ENCODE measurements at regions not wholly inside any gene's neighbourhood (a gene's known extent, or its start where the extent isn't known, plus 50 kb on each side); places are given as distances from the start of the nearest gene placed in this dataset.
A peak's percentile ranks its signal among the peaks of the same experiment; 100 is the strongest.

DNA sequence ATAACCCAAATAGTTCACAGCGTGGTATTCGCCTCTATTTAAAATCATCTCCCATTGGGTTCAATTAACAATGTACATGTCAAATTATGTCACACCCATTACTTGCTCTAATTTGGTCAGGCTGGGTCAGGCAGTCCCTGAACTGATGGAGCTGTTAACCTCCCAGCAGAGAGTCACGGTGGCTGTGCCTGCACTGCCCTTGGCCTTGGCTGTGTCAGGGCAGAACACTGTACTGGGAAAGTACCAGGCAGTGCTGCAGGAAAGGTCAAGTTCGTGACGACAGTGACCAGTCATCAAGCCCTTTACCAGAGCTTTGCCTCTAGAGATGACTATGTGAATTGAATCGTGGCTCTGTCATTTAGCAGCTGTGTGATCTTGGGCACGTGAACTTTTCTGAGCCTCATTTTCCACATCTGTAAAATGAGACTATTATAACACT lies 100.0 kb downstream of the ARF6 start:
- Histone ChIP-seq H3K27ac (peak overlapping the region in 4 of 21 experiments; percentile 7 to 33 (median 20)), H3K4me3 (no peak overlapping the region)

DNA sequence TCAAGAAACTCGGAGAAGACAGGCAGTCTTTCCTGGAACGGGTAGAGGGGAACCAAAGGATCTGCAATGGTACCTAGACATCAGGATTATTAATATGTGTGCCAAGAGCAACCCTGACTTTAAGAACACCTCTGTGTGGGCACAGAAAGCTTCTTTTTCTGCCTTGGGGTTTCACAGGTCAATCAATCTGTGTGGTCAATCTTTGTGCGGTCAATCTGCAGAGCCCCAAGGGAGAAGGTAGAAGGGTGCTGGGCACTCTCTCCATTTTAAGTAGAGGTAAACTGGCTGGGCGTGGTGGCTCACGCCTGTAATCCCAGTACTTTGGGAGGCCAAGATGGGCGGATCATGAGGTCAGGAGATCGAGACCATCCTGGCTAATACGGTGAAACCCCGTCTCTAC lies 100.7 kb downstream of the ARF6 start:
- Histone ChIP-seq H3K4me3 (no peak overlapping the region), H3K27ac (no peak overlapping the region)

DNA sequence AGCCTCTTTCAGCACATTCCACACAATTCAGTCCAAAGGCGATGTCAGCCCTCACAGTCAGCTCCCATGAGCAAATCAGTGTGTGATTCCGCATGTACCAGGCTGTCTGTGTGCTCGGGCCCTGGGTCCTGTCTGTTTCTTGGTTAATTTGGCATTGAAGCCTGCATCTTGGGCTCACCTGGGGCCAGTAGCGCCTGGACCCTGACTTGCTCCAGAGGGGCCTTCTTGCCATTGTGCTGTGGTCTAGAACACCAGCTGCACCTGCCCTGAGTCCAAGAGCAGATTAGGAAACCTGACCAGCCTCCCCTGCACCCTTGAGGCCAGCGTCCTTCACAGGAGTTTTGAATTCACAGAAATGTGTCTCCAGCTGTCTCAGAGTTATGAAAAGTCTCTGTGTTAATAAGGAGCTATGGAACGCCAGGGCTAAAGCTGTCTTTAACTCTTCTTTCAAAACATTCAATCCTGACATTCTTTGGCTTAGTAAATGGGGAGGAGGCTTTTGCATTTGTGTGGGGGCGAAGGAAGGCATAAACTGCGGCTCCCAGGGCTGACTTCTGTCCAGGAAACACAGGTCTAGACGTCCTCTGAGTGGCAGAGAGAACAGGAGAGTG lies 102.2 kb downstream of the ARF6 start:
- H3K27ac ChIP-seq: peak overlapping the region in 1 of 21 experiments; percentile 7
- H3K4me3 ChIP-seq: no peak overlapping the region

DNA sequence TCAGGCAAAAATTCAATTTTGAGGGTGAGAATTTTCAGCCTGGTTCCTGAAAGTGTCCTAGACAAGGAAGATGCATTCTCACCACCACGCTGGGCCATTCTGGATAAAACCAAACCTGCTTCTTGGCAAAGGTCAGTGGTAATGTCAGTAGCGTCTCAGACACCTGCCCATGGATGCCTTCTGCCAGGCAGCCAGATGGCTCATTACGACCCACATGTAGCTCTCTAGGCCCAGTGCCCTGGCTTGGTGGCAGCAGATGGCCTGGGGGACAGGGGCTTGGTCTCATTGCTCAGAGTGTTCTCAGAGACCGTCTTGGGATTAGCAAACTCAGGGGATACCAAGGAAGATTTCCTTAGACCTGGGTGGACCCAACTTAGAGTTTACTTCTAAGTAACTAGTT lies 105.1 kb downstream of the ARF6 start:
- Histone ChIP-seq H3K27ac (peak overlapping the region in 18 of 21 experiments; percentile 12 to 99 (median 94)), H3K4me3 (no peak overlapping the region)

DNA sequence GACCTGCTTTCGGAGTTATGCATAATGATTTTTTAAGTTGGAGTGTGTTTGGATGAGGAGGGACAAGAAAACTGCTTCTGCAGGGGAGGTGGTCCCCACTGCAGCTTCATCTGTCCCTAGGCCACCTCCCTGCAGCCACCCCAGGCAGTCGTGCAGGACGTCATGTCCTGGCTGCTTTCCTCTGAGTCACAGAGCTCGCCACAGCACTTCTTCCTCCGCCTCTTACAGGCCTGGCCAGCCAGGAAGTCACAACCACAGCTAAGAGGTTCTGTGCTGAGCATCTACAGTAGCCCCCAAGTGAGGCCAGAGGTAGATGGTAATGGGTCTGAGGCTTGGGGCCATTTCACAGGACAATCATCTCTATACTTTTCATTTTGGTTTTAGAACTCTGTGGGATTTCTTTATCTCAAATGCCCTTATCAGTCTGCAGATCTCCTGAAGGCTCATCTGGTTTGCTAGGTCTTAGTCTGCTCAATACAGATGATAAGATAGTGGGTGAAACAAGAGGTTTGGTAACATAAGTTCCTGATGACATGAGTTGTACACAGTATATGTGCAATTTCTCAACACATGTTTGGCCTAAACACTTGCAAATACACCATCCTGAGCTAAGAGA lies 106.4 kb downstream of the ARF6 start:
- no peak overlapping the region for H3K4me3 ChIP-seq
- peak overlapping the region in 20 of 21 experiments; percentile 81 to 99 (median 94) for H3K27ac ChIP-seq

DNA sequence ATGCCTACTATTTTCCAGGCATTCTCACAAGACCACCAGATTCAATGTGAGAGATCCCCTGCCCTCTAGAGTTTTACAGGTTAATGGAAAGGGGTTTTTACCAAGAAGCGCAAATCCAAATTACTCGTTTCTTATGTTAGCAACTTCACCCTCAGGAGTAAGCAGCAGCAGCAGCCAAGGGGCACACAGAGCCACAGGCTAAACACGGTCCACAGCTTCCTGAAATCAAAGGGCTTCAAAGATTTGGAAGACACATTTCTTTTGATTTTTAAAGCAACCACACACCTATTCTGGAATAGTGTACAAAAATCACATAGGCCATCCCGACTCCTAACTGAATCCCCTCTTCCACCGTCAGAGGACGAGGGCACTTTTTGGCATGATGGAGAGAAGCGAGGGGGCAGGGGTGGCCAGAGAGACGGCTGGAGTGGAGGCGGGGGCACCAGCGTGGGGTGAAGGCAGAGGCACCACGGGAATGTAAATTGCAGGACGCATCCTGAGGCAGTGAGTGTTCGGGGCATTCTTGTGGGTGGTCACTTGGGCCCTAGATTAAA lies 107.0 kb downstream of the ARF6 start:
- Histone ChIP-seq H3K4me3 (peak overlapping the region in 1 of 7 experiments; percentile 1), H3K27ac (peak overlapping the region; percentile 60 to 99 (median 94))

DNA sequence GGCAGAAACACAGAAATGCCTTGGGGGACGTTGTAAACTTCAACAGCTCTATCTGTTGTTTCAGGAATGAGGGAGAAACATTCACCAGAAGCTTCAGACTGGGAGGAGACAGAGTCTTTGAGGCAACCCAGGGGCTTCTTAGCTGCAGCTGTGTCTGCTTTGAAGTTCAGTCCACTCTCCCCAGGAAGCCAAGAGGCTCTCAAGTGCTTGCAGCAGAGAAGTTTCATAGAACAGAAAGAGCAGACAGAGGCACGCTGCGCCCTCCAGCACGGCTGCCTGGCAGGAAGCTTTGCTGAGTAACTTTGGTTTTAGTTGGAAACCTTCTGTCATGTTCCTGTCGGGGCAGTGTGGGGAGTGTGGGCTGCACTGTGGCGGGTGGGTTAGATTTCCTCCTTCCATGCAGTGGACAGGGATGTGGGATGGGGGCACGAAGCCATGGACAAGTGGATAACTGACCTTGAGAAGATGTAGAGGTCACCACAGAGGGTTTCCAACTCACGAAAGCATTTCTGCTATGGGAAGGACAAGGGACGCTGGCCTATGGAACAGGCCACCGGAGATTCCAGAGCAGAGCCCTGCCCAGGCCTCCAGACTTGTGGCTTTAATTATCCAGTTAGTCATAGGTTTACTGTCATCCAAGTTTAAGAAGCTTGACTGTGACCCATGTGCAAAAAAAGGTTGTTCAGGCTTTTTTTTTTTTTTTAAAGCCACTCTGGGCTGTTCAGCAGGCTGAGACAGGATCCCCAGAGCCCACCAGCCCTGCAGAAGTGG lies 107.7 kb downstream of the ARF6 start:
- Histone ChIP-seq H3K27ac (peak overlapping the region; percentile 60 to 99 (median 94)), H3K4me3 (peak overlapping the region in 2 of 7 experiments; percentile 1 to 17)

DNA sequence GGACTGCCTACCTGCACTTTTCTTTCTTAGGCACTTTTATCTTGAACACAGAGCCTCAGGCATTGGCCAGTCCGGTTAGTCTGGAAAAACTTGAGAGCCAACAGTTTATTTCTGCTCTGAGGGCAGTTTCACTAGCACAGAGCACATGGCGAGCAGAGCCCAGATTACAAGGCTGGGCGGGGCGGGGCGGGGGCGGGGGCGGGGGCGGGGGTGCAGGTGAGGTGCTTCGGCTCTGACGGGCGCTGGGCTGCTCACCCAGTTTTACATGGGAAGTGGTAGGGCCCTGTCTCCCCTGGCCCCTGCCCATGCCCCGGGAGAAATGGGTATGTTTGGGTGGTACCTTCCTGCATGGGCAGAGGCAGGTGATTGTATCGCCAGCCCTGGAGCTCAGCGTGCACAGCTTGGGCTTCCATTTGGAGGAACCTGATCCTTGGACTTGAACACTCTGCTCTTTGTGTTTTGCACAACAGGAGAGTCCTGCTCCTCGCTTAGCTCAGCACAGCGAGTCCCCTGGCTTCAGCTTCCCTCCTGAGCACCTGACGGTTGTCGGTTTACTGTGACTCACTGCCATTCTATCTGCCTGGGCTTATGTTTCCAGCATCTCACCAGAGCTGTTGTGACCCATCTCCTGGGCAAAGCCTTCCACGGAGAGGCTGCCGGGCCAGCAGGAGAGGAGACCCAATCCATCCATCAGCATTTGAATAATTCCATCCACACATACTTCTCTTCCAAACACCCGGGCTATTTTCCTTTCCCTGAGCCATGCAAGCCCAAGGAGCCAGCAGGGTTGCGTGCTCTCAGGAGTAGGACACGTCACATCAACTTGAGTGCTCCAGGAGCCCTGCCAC lies 108.5 kb downstream of the ARF6 start:
- Histone ChIP-seq H3K27ac (peak overlapping the region; percentile 69 to 99 (median 94)), H3K4me3 (peak overlapping the region in 4 of 7 experiments; percentile 1 to 17 (median 15))

DNA sequence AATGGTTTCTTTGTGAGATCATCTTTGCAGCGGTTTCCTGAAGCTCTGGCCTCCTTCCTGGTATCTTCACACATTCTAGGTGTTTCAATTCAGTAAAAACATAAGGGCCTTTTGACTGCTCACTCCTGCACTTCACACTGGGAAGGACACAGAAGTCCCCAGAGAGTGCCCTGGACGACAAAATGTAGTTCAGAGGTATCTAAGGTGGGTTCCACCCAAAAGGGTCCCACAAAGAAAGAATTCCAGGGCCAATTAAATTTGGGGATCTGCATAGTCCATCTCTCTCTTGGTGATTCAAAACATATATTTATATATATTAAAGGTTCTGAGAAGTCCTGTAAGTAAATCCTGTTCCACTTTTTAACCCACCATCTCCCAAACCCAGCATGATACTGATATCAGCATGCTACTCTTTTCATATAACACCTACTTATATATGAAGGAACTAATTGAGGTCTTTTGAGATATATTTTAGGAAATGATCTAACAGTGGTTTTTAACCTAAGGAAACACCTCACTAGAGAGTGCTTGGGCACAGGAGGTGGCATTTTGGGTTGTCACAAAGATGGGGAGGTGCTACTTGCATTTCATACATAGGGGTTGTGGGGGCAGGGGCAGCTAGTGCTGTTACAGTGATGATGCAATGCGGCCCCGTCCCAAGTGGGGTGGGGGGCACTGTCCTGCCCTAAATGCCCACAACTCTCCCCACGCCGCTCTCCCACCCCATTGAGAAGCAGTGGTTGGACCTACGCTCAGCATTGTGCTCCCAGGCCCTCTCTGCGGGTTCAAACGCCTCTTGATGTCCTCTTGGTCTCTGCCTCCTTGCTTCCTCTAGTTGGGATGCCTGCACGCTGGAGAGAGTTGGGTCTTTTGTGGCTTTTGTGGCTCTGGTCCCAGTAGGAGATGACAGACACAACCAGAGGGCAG lies 109.4 kb downstream of the ARF6 start:
- Histone ChIP-seq H3K27ac (peak overlapping the region; percentile 74 to 99 (median 94)), H3K4me3 (peak overlapping the region; percentile 34 to 47 (median 35))

DNA sequence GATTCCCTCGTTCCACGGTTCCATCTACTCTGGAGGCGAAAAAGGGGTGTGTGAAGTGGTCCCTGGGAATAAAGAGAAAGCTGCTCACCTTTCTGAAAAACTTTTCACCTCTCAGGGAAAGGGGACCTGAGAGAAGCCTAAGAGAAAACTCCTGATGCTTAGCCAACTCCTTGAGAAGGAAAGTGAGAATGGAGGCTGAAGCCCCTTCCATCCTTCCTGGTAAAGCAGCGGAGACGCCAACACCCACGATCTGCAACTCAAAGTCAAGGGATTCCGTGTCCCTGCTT lies 110.0 kb downstream of the ARF6 start:
- H3K4me3 ChIP-seq: peak overlapping the region; percentile 34 to 47 (median 35)
- peak overlapping the region; percentile 74 to 99 (median 94) for H3K27ac ChIP-seq

DNA sequence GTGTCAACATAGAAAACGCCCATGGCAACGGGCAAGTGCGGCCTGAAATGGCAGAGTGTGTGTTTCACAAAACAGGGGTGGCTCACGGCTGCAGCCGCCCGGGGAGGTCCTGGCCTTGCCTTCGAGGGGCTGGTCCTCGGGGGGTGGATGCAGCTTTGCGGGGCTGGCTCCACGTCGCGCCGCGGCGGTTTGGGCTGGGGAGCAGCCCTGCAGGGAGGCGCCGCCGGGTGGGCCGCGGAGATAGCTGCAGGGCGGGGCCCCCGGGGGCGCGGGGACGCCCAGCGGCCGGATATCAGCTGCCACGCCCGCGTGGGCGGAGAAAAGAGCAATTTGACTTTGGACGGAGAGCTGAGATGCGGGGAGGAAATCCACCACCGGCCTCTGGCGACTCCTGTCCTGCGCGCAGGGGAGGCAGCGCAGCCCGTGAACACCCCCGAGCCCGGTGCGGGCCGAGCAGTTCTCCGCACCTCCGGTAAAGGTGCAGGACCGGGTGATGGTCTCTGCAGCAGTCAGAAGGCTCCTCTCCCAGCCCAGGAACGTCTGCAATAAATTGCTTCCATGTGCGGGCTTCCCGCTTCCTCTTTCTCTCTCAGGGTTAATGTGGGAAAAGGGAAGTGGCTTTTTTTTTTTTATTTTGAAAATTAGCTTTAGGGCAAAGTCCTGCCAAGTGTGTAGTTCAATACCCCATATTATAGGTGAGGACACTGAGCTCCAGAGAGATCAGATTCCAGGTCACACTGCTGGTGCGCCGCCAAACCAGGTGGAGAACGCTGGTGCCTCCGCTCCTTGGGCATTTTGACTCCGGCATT lies 110.5 kb downstream of the ARF6 start:
- H3K27ac ChIP-seq: peak overlapping the region; percentile 74 to 99 (median 94)

DNA sequence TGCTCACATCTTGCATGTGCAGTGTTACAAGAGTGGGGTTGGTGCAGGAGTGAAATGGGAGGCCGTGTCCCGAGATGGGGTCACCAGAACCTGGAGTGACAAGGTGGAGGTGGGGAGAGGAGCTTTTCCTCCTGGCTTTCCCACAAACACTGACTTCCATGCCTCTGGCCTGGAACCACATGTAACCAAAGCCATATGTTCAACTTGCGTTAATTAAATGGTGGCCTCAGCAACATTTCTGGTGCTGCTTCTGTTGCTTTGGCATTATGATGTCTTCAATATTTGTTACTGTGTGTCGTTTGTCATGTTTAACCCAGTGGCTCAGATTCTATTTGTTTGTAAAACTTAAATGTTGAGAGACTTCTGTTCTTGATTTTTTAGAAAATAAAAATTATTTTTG lies 110.2 kb downstream of the VCPKMT start:
- H3K4me3 ChIP-seq: no peak overlapping the region
- H3K27ac ChIP-seq: peak overlapping the region in 2 of 21 experiments; percentile 16 to 32

More for the DNA sequence above, 110.5 kb downstream of the ARF6 start:
- peak overlapping the region; percentile 34 to 47 (median 35) for H3K4me3 ChIP-seq

DNA sequence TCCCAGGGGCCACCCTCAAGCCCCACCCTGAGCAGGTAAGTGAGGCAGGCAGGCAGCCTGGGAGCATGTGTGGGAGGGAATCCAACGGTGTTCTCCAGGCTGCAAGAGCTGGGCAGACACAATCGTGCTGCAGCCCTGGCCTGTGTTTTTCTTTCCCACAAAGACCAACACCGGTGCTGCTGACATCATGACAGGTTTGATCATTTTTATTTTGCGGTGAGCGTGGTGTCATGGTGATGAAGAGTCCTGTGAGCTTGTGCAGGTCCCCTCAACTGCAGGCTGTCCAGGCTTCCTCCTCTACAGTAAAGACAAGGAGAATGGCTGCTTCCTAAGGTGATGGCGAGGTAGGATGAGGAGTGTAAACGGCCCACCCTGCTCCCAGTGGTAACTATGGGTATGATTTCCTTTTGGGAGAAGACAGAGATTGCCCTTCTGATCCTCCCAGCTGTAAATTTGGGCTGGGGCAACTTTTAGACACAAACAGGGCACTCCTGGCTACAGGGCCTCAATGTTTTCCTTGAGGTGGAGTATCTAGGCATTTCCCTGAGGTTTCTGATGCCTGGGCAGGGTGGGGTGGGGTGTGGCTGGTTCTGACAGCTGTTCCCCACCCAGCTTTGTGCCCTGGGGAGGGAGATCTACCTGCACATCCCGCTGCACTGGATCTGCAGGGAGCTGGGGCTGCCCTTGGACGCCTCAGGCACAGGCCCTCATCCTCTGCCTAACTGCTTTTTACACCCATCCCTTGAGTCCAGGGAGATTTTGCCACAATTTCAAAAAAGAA lies 109.1 kb downstream of the VCPKMT start:
- Histone ChIP-seq H3K4me3 (no peak overlapping the region), H3K27ac (peak overlapping the region in 18 of 21 experiments; percentile 7 to 85 (median 60))

DNA sequence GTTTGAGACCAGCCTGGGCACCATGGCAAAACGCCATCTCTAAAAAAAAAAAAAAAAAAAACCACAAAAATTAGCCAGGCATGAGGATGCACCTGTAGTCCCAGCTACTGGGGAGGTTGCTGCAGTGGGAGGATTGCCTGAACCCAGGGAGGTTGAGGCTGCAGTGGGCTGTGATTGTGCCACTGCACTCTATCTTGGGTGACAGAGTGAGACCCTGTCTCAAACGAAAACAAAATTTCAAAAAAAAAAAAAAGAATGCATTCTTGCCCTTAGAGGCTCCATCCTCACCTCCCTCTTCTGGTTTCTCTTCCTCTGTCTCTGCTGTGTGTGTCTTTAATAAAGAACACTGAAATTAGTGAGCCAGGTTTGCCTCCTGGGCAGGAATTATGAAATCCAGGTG lies 107.8 kb downstream of the VCPKMT start:
- Histone ChIP-seq H3K27ac (peak overlapping the region in 13 of 21 experiments; percentile 18 to 75 (median 53)), H3K4me3 (no peak overlapping the region)

DNA sequence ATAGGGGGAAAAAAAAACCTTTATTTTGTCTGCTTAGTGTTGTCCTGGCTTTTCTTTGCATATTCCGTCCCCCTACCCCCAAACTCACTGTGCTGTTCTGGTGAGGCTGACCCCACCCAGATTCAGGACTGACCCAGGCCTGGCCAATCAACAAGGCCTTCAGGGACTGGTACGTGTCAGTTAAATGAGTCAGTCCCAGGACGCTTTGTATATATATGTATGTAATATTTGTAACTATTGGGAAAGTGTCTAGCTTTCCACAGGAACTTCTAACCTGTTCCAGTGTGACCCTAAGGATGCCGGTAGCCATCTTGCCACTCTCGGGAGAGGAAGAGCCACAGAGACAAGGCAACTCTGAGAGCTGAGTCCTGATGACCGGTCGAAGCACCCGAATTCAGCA lies 107.4 kb downstream of the VCPKMT start:
- no peak overlapping the region for H3K4me3 ChIP-seq
- peak overlapping the region in 17 of 21 experiments; percentile 18 to 75 (median 49) for H3K27ac ChIP-seq

DNA sequence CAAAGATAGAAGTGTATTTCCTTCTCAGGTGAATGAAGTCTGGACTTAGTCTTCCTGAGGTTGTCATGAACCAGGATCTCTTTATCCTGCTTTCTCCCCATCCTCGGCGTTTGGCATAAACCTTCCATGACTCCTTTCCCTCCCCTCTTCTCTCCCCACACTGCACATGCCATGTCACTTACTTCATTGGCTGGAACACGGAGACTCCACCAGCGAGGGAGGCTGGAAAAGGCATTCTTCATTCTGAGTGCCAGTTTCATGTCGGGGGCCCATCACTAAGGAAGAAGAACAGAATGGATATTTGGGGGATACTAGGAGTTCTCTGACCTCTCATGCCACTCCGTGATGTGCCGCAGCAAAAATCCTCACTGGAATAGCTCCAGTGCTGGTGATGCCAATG lies 105.6 kb downstream of the VCPKMT start:
- Histone ChIP-seq H3K27ac (peak overlapping the region in 5 of 21 experiments; percentile 10 to 61 (median 25)), H3K4me3 (no peak overlapping the region)

DNA sequence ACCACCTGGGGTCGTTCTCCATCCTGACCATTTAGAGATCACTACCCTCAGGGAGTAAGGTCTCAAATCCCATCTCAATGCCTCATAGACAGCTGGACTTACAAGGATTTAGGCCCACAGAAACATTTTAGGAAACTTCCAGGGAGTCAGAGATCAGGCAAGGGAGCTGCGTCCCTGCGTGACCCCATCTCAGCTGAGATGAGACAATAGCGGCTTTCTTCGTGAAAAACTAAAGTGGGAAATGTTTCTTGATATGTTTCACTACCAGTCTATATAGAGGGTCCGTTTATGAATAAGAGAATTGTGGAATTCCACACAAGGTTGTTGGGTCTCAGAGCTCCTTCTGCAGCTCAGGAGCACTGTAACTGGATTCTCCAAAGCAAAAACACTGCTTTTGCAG lies 105.1 kb downstream of the VCPKMT start:
- Histone ChIP-seq H3K27ac (peak overlapping the region in 3 of 21 experiments; percentile 4 to 31 (median 25)), H3K4me3 (no peak overlapping the region)

Measured in skin epidermis (tissue), 12 donors.